ENCODE measurements at regions not wholly inside any gene's neighbourhood (a gene's known extent, or its start where the extent isn't known, plus 50 kb on each side); places are given as distances from the start of the nearest gene placed in this dataset.
A peak's percentile ranks its signal among the peaks of the same experiment; 100 is the strongest.

DNA sequence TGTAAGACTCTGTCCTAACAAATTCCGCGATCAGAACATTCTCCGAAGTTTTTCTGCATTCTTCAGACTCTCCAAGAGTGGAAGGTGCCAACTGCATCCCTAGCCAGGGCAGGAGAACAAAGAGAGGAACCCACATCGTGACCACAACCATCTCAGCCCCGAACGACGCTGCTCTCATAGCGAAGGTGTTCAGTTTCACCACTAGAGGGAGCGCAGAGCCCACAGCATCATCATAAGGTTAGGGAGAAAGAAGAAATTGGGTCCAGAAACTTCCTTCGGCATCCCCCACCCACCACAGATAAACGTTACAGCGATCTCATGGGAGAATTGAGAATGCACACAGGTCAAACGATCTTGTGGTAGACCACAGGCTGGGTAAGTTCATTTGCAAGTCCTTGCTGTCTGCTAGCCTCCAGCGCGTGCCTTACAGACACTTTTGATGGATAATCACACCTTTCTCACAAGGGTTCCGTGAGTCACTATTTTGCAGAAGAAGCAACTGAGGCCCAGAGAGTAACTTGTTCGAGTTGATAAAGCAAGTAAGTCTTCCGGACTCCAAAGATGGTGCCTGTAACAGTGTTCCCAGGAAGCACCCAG is 53.7 kb upstream of the ARL4C start:
- Mint-ChIP-seq H3K36me3 (peaks cover 8% of the 10 kb centered on the region), H3K9me3 (peaks cover 12% of the 10 kb centered on the region), H3K27me3 (ENCODE audit: low read depth) (peaks cover 15% of the 10 kb centered on the region), H3K4me1 (peaks cover 53% of the 10 kb centered on the region), H3K27ac (no peak overlapping the region), H3K4me3 (no peak overlapping the region)
- TF ChIP-seq CREM (CRISPR knock-in tag; IDR thresholded peaks at IDR 0.05), result peak; percentile 45; the same call in 1 of the 2 replicates
- TF ChIP-seq, protein P1, sequence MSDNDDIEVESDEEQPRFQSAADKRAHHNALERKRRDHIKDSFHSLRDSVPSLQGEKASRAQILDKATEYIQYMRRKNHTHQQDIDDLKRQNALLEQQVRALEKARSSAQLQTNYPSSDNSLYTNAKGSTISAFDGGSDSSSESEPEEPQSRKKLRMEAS (CRISPR knock-in tag; IDR thresholded peaks at IDR 0.05), result peak; percentile 55; the same call in 1 of the 2 replicates
- TF ChIP-seq GABPB1 (CRISPR knock-in tag; IDR thresholded peaks at IDR 0.05), result peak; percentile 34; the same call in 1 of the 2 replicates
- TF ChIP-seq, protein P2, sequence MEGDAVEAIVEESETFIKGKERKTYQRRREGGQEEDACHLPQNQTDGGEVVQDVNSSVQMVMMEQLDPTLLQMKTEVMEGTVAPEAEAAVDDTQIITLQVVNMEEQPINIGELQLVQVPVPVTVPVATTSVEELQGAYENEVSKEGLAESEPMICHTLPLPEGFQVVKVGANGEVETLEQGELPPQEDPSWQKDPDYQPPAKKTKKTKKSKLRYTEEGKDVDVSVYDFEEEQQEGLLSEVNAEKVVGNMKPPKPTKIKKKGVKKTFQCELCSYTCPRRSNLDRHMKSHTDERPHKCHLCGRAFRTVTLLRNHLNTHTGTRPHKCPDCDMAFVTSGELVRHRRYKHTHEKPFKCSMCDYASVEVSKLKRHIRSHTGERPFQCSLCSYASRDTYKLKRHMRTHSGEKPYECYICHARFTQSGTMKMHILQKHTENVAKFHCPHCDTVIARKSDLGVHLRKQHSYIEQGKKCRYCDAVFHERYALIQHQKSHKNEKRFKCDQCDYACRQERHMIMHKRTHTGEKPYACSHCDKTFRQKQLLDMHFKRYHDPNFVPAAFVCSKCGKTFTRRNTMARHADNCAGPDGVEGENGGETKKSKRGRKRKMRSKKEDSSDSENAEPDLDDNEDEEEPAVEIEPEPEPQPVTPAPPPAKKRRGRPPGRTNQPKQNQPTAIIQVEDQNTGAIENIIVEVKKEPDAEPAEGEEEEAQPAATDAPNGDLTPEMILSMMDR (IDR thresholded peaks at IDR 0.05), result peak; percentile 88
- no peak for TF ChIP-seq EMX1 (CRISPR knock-in tag; IDR thresholded peaks at IDR 0.05)
- TF ChIP-seq SP1 (CRISPR knock-in tag; conservative IDR thresholded peaks at IDR 0.05), result 0 out of 2 replicates have a peak, but pooled peaks have one; percentile 6
- TF ChIP-seq, protein P3, sequence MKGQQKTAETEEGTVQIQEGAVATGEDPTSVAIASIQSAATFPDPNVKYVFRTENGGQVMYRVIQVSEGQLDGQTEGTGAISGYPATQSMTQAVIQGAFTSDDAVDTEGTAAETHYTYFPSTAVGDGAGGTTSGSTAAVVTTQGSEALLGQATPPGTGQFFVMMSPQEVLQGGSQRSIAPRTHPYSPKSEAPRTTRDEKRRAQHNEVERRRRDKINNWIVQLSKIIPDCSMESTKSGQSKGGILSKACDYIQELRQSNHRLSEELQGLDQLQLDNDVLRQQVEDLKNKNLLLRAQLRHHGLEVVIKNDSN (CRISPR knock-in tag; IDR thresholded peaks at IDR 0.05), result no peak
- no peak for TF ChIP-seq NFYB (CRISPR knock-in tag; conservative IDR thresholded peaks at IDR 0.05; ENCODE audit: low read depth)
- TF ChIP-seq, protein P4, sequence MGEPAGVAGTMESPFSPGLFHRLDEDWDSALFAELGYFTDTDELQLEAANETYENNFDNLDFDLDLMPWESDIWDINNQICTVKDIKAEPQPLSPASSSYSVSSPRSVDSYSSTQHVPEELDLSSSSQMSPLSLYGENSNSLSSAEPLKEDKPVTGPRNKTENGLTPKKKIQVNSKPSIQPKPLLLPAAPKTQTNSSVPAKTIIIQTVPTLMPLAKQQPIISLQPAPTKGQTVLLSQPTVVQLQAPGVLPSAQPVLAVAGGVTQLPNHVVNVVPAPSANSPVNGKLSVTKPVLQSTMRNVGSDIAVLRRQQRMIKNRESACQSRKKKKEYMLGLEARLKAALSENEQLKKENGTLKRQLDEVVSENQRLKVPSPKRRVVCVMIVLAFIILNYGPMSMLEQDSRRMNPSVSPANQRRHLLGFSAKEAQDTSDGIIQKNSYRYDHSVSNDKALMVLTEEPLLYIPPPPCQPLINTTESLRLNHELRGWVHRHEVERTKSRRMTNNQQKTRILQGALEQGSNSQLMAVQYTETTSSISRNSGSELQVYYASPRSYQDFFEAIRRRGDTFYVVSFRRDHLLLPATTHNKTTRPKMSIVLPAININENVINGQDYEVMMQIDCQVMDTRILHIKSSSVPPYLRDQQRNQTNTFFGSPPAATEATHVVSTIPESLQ (CRISPR knock-in tag; IDR thresholded peaks at IDR 0.05), result no peak
- TF ChIP-seq GTF2I (CRISPR knock-in tag; conservative IDR thresholded peaks at IDR 0.05), result no peak
- peak; percentile 63 for ATAC-seq
- ChIA-PET POLR2A (no interaction called here), CTCF (interaction anchor here (0.6 to 1.4 kb wide), 2 partner anchors 14 to 557 kb away, joined by 3 read pairs; no protein-coding TSS in a partner anchor)
- peak; percentile 74 for DNase-seq (ENCODE audit: low spot score)

DNA sequence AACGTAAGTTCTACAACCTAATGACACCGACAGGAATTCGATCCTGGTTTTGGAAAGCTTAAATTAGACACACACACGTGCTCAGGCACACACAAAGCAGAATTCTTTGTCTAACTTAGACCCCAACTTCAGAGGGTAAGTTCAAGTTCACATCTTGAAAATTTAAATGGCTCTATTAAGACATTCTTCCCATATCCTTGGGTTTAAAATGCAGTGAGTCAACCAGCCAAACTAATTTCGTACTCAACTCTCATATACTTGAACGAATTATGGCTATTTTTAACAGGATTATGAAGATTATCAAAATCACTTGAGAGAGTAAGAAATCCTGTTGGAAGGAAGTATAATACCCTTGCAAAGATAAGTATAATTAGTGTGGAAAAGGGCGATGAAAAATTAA is 53.2 kb upstream of the ARL4C start:
- Mint-ChIP-seq H3K27ac (no peak overlapping the region), H3K4me3 (no peak overlapping the region), H3K4me1 (peaks cover 59% of the 10 kb centered on the region), H3K36me3 (peaks cover 2% of the 10 kb centered on the region), H3K27me3 (ENCODE audit: low read depth) (peaks cover 15% of the 10 kb centered on the region), H3K9me3 (peaks cover 6% of the 10 kb centered on the region)
- DNase-seq (ENCODE audit: low spot score), result no peak
- CTCF ChIA-PET, result interaction anchor here (1.4 to 3.3 kb wide), 3 partner anchors 22 to 557 kb away, joined by 4 to 16 read pairs (median 11); no protein-coding TSS in a partner anchor
- no peak for ATAC-seq
- POLR2A ChIA-PET, result no interaction called here
- TF ChIP-seq SP1 (CRISPR knock-in tag; conservative IDR thresholded peaks at IDR 0.05) (no peak), JAZF1 (CRISPR knock-in tag; IDR thresholded peaks at IDR 0.05) (no peak), SOX15 (CRISPR knock-in tag; IDR thresholded peaks at IDR 0.05) (no peak), HMGA2 (CRISPR knock-in tag; IDR thresholded peaks at IDR 0.05) (no peak)
- TF ChIP-seq, protein P5, sequence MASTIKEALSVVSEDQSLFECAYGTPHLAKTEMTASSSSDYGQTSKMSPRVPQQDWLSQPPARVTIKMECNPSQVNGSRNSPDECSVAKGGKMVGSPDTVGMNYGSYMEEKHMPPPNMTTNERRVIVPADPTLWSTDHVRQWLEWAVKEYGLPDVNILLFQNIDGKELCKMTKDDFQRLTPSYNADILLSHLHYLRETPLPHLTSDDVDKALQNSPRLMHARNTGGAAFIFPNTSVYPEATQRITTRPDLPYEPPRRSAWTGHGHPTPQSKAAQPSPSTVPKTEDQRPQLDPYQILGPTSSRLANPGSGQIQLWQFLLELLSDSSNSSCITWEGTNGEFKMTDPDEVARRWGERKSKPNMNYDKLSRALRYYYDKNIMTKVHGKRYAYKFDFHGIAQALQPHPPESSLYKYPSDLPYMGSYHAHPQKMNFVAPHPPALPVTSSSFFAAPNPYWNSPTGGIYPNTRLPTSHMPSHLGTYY (CRISPR knock-in tag; IDR thresholded peaks at IDR 0.05), result no peak
- TF ChIP-seq, protein P6, sequence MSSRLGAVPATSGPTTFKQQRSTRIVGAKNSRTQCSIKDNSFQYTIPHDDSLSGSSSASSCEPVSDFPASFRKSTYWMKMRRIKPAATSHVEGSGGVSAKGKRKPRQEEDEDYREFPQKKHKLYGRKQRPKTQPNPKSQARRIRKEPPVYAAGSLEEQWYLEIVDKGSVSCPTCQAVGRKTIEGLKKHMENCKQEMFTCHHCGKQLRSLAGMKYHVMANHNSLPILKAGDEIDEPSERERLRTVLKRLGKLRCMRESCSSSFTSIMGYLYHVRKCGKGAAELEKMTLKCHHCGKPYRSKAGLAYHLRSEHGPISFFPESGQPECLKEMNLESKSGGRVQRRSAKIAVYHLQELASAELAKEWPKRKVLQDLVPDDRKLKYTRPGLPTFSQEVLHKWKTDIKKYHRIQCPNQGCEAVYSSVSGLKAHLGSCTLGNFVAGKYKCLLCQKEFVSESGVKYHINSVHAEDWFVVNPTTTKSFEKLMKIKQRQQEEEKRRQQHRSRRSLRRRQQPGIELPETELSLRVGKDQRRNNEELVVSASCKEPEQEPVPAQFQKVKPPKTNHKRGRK (CRISPR knock-in tag; IDR thresholded peaks at IDR 0.05; ENCODE audit: borderline replicate concordance), result no peak
- TF ChIP-seq, protein P7, sequence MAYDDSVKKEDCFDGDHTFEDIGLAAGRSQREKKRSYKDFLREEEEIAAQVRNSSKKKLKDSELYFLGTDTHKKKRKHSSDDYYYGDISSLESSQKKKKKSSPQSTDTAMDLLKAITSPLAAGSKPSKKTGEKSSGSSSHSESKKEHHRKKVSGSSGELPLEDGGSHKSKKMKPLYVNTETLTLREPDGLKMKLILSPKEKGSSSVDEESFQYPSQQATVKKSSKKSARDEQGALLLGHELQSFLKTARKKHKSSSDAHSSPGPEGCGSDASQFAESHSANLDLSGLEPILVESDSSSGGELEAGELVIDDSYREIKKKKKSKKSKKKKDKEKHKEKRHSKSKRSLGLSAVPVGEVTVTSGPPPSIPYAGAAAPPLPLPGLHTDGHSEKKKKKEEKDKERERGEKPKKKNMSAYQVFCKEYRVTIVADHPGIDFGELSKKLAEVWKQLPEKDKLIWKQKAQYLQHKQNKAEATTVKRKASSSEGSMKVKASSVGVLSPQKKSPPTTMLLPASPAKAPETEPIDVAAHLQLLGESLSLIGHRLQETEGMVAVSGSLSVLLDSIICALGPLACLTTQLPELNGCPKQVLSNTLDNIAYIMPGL (CRISPR knock-in tag; IDR thresholded peaks at IDR 0.05), result no peak
- TF ChIP-seq, protein P8, sequence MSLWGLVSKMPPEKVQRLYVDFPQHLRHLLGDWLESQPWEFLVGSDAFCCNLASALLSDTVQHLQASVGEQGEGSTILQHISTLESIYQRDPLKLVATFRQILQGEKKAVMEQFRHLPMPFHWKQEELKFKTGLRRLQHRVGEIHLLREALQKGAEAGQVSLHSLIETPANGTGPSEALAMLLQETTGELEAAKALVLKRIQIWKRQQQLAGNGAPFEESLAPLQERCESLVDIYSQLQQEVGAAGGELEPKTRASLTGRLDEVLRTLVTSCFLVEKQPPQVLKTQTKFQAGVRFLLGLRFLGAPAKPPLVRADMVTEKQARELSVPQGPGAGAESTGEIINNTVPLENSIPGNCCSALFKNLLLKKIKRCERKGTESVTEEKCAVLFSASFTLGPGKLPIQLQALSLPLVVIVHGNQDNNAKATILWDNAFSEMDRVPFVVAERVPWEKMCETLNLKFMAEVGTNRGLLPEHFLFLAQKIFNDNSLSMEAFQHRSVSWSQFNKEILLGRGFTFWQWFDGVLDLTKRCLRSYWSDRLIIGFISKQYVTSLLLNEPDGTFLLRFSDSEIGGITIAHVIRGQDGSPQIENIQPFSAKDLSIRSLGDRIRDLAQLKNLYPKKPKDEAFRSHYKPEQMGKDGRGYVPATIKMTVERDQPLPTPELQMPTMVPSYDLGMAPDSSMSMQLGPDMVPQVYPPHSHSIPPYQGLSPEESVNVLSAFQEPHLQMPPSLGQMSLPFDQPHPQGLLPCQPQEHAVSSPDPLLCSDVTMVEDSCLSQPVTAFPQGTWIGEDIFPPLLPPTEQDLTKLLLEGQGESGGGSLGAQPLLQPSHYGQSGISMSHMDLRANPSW (CRISPR knock-in tag; conservative IDR thresholded peaks at IDR 0.05; ENCODE audit: low read depth), result no peak

Measured in WTC11 (cell line).